ENCODE measurements at regions not wholly inside any gene's neighbourhood (a gene's known extent, or its start where the extent isn't known, plus 50 kb on each side); places are given as distances from the start of the nearest gene placed in this dataset.
"Not testable (repeated sequence)": the region's sequence is repeated elsewhere in the genome, so short reads cannot be mapped to it uniquely, and the experiment has no call there.

- no peak for DNase-seq
These were observed 188.9 kb downstream of the CAND1 start for GRCh38 chr12:67457778-67458665.

- no peak for DNase-seq
These were observed 189.4 kb upstream of the DYRK2 start for GRCh38 chr12:67459173-67459572.

GRCh38 chr12:67459578-67459977, 189.0 kb upstream of the DYRK2 start:
- DNase-seq, result no peak

- no peak for DNase-seq
These were observed 188.2 kb upstream of the DYRK2 start for GRCh38 chr12:67460388-67460787.

- DNase-seq, result no peak
These were observed 179.8 kb upstream of the DYRK2 start for GRCh38 chr12:67468549-67469245.

- no peak for DNase-seq
These were observed 178.9 kb upstream of the DYRK2 start for GRCh38 chr12:67469666-67470065.

- DNase-seq, result no peak
These were observed 176.7 kb upstream of the DYRK2 start for GRCh38 chr12:67471810-67472209.

GRCh38 chr12:67472539-67472938, 176.0 kb upstream of the DYRK2 start:
- DNase-seq, result no peak

- no peak for DNase-seq
These were observed 173.5 kb upstream of the DYRK2 start for GRCh38 chr12:67474934-67475620.

GRCh38 chr12:67475725-67476124, 172.8 kb upstream of the DYRK2 start:
- DNase-seq, result no peak

- DNase-seq, result no peak
These were observed 170.8 kb upstream of the DYRK2 start for GRCh38 chr12:67477681-67478265.

- DNase-seq, result peak; percentile 48
These were observed 165.5 kb upstream of the DYRK2 start for GRCh38 chr12:67482751-67483661.

- DNase-seq, result no peak
These were observed 164.5 kb upstream of the DYRK2 start for GRCh38 chr12:67483871-67484554.

- no peak for DNase-seq
These were observed 163.6 kb upstream of the DYRK2 start for GRCh38 chr12:67484791-67485480.

GRCh38 chr12:67486671-67487070, 161.9 kb upstream of the DYRK2 start:
- DNase-seq, result no peak

GRCh38 chr12:67488349-67488748, 160.2 kb upstream of the DYRK2 start:
- not testable (repeated sequence) for DNase-seq

- no peak for DNase-seq
These were observed 159.5 kb upstream of the DYRK2 start for GRCh38 chr12:67489007-67489406.

GRCh38 chr12:67496581-67496980, 152.0 kb upstream of the DYRK2 start:
- no peak for DNase-seq

- DNase-seq, result no peak
These were observed 149.6 kb upstream of the DYRK2 start for GRCh38 chr12:67498991-67499390.

GRCh38 chr12:67501362-67501761, 147.2 kb upstream of the DYRK2 start:
- DNase-seq, result no peak

GRCh38 chr12:67504026-67504425, 144.5 kb upstream of the DYRK2 start:
- DNase-seq, result no peak

Measured in stimulated activated CD4-positive, alpha-beta T cell treated with anti-CD3 and anti-CD28 coated beads, Interleukin-4, amount 100 ng/mL, for 1 hour (primary cell).